Posterior vena cava (tissue), 2 donors: ENCODE measurements at regions not wholly inside any gene's neighbourhood (a gene's known extent, or its start where the extent isn't known, plus 50 kb on each side); places are given as distances from the start of the nearest gene placed in this dataset.

ENCODE experiments used
- DNase-seq: peaks from one replicate; pipeline ENCODE4 v3.0.0-alpha.2; 2020; ENCODE audit warnings: low spot score
- intact Hi-C, 2 donors: fragments of 100-400 bp; cut with DNase I; formaldehyde crosslinking; loops; one replicate each; pipeline versions ENCODE4 v1.14.1 to v1.14.2; 2022 to 2023
- donor health status: DM: yes; HTN: yes; CAD: no.
- donor health status: DM: yes; HTN: yes; CAD: no.

GRCh38 chr2:107622741-107623310, 203.9 kb upstream of the RGPD4 start:
- intact Hi-C loops = no loop called here
- DNase-seq = no peak

GRCh38 chr2:107625982-107626381, 200.7 kb upstream of the RGPD4 start:
- intact Hi-C loops = loop anchor here in 1 of 2 donors (5.0 kb wide), 1 partner anchor 521 kb away; no protein-coding TSS in a partner anchor
- DNase-seq = no peak

- no peak for DNase-seq
- intact Hi-C loops = loop anchor here in 1 of 2 donors (5.0 kb wide), 1 partner anchor 520 kb away; no protein-coding TSS in a partner anchor
Measured at GRCh38 chr2:107627164-107627563, 199.5 kb upstream of the RGPD4 start.

- DNase-seq = no peak
- intact Hi-C loops = loop anchor here in 1 of 2 donors (5.0 kb wide), 1 partner anchor 519 kb away; no protein-coding TSS in a partner anchor
Measured at GRCh38 chr2:107627926-107628325, 198.8 kb upstream of the RGPD4 start.

GRCh38 chr2:107633580-107634147, 193.0 kb upstream of the RGPD4 start:
- no peak for DNase-seq
- intact Hi-C loops = no loop called here

DNA sequence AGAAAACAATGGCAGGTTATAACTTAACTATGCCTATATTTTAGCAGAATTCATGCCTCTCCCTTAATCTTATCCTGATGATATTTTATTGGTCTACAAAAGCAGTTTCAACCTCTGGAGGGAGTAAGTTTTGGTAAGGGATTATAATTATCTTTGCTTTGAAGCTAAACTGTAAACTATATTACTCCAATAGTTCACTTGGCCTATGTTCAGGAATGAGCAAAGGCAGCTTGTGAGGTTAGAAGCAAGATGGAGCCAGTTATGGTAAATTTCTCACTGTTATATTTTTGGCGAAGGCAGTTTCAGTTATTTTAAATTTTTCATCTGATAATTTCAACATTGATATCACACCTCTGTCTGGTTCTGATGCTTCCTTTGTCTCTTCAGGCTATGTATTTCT, 192.5 kb upstream of the RGPD4 start:
- DNase-seq = no peak
- intact Hi-C loops = no loop called here

DNA sequence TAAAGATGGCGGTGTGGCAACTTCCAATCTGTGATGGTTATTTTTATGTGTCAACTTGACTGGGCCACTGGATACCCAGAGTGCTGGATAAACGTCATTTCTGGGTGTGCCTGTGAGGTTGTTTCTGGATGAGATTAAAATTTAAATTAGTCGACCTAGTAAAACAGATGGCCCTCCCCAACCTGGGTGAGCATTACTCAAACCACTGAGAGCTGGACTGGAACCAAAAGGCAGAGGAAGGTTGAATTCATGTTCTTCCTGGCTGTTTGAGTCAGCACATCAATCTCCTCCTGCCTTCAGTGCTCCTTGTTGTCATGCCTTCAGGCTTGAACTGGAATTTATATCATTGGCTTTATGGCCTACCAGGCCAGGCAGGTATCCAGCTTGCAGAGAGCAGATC, 190.8 kb upstream of the RGPD4 start:
- intact Hi-C loops = no loop called here
- DNase-seq = no peak

GRCh38 chr2:107645586-107645985, 181.1 kb upstream of the RGPD4 start:
- intact Hi-C loops = no loop called here

GRCh38 chr2:107648781-107649404, 177.8 kb upstream of the RGPD4 start:
- no peak for DNase-seq
- intact Hi-C loops = no loop called here

More at GRCh38 chr2:107645586-107645985, 181.1 kb upstream of the RGPD4 start:
- DNase-seq = no peak

GRCh38 chr2:107657049-107657448, 169.6 kb upstream of the RGPD4 start:
- intact Hi-C loops = no loop called here
- DNase-seq = no peak

DNA sequence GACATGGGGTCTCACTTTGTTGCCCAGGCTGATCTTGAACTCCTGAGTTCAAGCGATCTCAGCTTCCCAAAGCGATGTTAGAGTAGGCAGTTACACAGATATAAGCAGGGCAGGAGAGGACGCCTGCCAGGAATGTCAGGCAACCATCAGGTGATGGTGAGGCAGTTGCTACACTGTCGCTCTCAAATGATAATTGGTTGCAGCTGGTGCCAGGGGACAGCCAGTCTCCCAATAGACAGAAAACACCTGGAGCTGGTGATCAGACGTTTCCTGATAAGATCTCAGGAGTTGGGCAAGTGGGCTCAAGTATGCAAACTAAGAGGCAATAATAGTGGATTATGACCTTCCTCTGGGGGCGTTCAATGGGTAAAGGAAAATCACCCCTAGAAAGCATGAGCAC, 163.1 kb upstream of the RGPD4 start:
- intact Hi-C loops = no loop called here
- DNase-seq = no peak

DNA sequence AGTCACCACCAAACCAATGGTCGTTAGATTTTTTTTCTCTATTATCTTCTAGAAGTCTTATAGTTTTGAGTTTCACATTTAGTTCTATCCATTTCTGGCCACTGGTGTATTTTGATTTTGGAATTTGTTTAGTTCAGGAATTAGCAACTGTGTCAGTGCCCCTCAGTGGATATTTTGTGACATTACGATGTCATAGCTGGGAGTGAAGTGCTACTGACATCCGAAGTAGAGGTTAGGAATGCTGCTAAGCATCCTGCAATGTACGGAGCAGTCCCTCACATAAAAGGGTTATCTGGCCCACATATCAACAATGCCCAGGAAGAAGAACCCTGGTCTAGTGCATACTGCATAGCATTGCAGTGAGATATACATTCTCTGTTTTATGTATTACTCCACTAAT, 157.4 kb upstream of the RGPD4 start:
- intact Hi-C loops = no loop called here
- no peak for DNase-seq

GRCh38 chr2:107681936-107682335, 144.8 kb upstream of the RGPD4 start:
- intact Hi-C loops = no loop called here
- DNase-seq = no peak

- intact Hi-C loops = no loop called here
Measured at GRCh38 chr2:107684421-107684820, 142.3 kb upstream of the RGPD4 start.

GRCh38 chr2:107685421-107685986, 141.2 kb upstream of the RGPD4 start:
- DNase-seq = no peak
- intact Hi-C loops = no loop called here

More at GRCh38 chr2:107684421-107684820, 142.3 kb upstream of the RGPD4 start:
- no peak for DNase-seq

DNA sequence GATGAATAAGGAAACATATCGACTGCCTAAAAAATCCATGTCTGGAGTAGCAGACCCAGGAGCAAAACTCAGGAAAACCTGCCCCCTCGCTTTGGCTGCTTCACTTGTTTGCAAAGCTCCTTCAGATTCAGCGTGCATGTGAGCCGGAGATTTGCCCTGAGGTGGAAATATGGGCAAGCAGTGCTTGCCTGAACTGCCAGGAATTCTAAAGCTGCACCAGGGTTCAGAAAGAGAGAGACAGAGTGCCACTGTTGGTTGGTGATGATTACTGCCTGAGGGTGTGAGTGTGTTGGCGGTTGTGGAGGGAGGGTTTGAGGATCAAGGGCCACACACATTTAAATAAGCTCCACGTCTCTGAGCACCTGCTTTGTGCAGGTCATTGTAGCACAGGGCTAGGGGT, 139.6 kb upstream of the RGPD4 start:
- DNase-seq = no peak
- intact Hi-C loops = no loop called here

- intact Hi-C loops = no loop called here
Measured at GRCh38 chr2:107688135-107688534, 138.6 kb upstream of the RGPD4 start.

GRCh38 chr2:107693604-107694003, 133.1 kb upstream of the RGPD4 start:
- no peak for DNase-seq
- intact Hi-C loops = no loop called here

More at GRCh38 chr2:107688135-107688534, 138.6 kb upstream of the RGPD4 start:
- no peak for DNase-seq

DNA sequence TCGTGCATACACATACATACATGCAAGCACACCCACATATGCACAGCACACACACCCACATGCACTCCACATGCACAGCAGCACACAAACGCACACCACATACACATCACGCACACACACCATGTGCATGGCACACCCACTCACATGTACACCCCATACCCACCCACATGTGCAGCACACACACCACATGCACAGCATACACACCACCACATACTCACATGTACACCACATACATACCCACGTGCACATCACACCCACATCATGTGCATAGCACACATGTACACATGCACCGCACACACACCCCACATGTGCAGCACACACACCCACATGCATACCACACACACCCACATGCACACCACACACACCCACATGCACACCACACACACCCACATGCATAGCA, 132.0 kb upstream of the RGPD4 start:
- intact Hi-C loops = no loop called here
- DNase-seq = no peak

- DNase-seq = no peak
- intact Hi-C loops = no loop called here
Measured at GRCh38 chr2:107697385-107697784, 129.3 kb upstream of the RGPD4 start.

DNA sequence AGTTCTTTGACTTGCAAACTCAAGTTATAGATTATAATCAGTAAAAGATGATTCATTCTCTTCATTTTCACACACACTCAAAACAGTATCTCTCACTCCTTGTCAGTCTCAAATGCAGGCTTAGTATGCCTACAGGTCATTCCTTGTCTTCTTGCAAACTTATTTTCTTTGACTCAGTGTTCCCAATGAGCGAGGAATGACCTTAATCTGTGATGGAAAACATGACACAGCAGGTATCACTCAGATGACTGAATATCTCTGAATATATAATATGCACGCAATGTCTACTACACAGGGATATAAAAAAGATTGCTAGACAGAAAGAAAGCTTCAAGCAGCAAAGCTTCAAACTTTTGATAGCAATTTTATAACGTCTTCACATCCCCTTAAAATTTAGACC, 127.8 kb upstream of the RGPD4 start:
- intact Hi-C loops = no loop called here
- DNase-seq = no peak
